Brain microvascular endothelial cell (primary cell): ENCODE measurements at regions not wholly inside any gene's neighbourhood (a gene's known extent, or its start where the extent isn't known, plus 50 kb on each side); places are given as distances from the start of the nearest gene placed in this dataset.

Experiments used
- DNase-seq: peaks from one replicate; pipeline ENCODE4 v3.0.0-alpha.2; 2020
- H3K27ac ChIP-seq: fragments of 250-450 bp; sonication (Bioruptor Pico); 2 replicates; pipeline ENCODE4 v1.5.1; 2020; ENCODE audit warnings: mild to moderate bottlenecking, moderate library complexity
- H3K27me3 ChIP-seq: fragments of 250-450 bp; sonication (Bioruptor Pico); replicated peaks from 2 replicates; pipeline ENCODE4 v1.5.1; 2020; ENCODE audit warnings: mild to moderate bottlenecking
- H3K36me3 ChIP-seq: fragments of 250-450 bp; sonication (Bioruptor Pico); replicated peaks from 2 replicates; pipeline ENCODE4 v1.5.1; 2020; ENCODE audit warnings: mild to moderate bottlenecking
- H3K4me3 ChIP-seq: 2 replicates; pipeline ENCODE4 v1.5.1; 2011; ENCODE audit warnings: low read depth, mild to moderate bottlenecking, control low read depth, low read length, moderate library complexity
- in situ Hi-C: cut with HindIII; loops from 2 replicates; pipeline ENCODE4 v1.10.0; 2017; ENCODE audit warnings: low sequenced_read_pairs, low pct_ligation_motif_present
- TF ChIP-seq, protein P1 (sequence below): IDR thresholded peaks from 2 replicates; pipeline ENCODE4 v1.5.1; 2011; ENCODE audit warnings: low read depth, mild to moderate bottlenecking, moderate library complexity, low read length, control low read depth, inconsistent platforms; ENCODE audit errors: missing control alignments

DNA sequence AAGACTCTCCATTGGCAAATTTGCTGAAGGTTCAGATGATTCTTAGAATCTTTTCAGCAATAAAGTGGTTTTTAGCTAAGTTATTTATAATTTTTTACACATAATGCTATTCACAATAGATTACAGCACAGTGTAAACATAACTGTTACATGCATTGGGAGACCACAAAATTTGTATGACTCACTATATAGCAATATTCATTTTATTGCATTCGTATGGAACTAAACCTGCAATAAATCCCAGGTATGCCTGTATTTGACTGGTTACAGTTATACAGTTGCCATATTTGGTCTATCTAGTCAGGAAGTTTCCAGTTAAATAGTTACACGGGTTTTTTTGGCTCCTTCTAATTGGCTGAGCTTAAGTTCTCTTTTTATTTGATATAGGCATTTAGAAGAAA is 220.8 kb downstream of the MRPS30 start:
- no peak overlapping the region for H3K4me3 ChIP-seq
- no peaks in the 10 kb centered on the region for H3K36me3 ChIP-seq
- TF ChIP-seq, protein P1, sequence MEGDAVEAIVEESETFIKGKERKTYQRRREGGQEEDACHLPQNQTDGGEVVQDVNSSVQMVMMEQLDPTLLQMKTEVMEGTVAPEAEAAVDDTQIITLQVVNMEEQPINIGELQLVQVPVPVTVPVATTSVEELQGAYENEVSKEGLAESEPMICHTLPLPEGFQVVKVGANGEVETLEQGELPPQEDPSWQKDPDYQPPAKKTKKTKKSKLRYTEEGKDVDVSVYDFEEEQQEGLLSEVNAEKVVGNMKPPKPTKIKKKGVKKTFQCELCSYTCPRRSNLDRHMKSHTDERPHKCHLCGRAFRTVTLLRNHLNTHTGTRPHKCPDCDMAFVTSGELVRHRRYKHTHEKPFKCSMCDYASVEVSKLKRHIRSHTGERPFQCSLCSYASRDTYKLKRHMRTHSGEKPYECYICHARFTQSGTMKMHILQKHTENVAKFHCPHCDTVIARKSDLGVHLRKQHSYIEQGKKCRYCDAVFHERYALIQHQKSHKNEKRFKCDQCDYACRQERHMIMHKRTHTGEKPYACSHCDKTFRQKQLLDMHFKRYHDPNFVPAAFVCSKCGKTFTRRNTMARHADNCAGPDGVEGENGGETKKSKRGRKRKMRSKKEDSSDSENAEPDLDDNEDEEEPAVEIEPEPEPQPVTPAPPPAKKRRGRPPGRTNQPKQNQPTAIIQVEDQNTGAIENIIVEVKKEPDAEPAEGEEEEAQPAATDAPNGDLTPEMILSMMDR = no peak
- no peak for DNase-seq
- in situ Hi-C loops = no loop called here
- no peaks in the 10 kb centered on the region for H3K27me3 ChIP-seq
- H3K27ac ChIP-seq = no peak overlapping the region

DNA sequence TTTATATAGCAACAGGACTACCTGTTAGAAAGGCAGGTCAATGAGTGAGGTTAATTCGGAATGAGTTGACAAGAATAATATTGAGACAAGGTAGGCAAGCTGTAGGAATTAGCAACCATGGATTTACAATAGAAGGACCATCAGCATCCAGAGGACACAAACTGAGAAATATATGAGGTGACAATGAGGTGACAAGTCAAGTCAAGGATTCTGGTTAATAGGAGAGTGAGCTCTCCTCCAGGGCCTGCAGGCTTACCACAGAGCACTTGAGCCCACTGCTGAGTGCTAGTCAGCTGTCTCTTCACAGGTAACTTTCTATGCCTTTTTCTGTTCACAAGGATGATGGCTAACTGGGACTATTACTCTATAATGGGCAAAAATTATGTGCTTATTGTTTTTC is 227.2 kb downstream of the MRPS30 start:
- Histone ChIP-seq H3K27ac (no peak overlapping the region), H3K4me3 (no peak overlapping the region), H3K36me3 (no peaks in the 10 kb centered on the region), H3K27me3 (no peaks in the 10 kb centered on the region)
- DNase-seq = no peak
- TF ChIP-seq, protein P1 = no peak
- in situ Hi-C loops = no loop called here

DNA sequence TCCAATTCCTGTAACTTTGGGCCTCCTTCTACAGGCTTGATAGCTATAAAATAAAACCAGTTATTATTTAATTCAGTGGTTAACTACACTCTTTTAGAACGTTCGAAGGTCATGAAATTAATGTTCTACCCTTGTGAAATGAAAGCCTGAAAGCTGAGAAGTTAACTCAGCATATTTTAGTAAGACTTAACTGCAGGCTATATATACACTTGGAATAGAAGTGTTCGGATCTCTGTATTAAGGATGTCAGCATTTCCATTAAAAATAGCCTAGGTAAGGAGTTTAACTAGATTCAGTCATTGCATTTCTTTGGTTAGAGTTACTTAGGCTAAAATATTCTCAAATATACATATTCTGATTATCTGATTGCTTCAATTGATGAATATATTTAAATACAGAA is 229.2 kb downstream of the MRPS30 start:
- in situ Hi-C loops = no loop called here
- Histone ChIP-seq H3K36me3 (no peaks in the 10 kb centered on the region), H3K4me3 (no peak overlapping the region), H3K27me3 (no peaks in the 10 kb centered on the region), H3K27ac (no peak overlapping the region)
- TF ChIP-seq, protein P1 = no peak
- no peak for DNase-seq

DNA sequence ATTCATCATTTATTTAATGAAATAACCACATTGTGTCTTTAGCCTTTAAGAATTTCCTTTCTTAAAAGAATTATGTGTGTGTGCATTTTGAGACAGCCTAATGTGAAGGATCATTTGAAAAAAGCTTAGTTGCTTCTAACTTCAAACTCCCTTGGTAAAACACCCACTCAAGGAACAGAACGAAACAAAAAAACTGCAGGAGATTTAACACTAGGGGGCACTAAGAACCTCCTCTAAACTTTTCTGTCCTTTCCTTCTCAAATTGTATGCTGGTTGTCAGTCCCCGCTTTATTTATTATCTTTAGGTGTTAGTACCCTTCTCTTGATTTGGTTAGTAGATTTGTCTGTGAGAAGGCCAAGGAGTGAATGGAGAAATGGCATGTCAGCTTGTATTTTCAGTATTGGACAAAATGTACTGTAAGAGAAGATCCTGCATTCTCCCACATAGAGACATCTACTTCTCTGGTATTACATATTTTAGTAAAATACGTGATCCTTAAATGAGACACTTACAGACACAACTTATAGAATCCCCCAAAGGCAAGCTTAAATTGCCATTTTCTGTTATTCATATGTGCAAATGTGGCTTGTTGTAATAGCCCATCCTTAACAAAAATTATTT is 229.7 kb downstream of the MRPS30 start:
- H3K27me3 ChIP-seq = no peaks in the 10 kb centered on the region
- H3K27ac ChIP-seq = no peak overlapping the region
- TF ChIP-seq, protein P1 = peak; percentile 37
- H3K36me3 ChIP-seq = no peaks in the 10 kb centered on the region
- no peak overlapping the region for H3K4me3 ChIP-seq
- in situ Hi-C loops = no loop called here
- peak; percentile 1 for DNase-seq

DNA sequence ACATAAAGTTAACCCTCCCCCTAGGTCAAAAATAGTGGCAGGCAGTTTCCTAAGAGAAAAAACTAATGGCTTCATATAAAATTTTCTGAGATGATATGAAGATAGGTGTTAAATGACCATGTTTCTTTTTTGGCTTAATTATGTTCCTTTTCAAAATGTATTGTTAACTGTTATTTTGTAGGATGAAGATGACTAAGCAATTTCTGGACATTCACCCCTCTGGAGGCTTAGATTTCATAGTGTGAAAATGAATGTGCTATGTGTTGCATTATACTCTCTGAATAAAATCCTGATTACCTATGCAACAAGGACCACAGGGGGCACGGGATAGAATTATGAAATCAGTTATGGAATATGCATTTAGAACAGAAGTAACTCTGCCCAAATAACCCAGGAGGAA is 233.5 kb downstream of the MRPS30 start:
- TF ChIP-seq, protein P1 = no peak
- Histone ChIP-seq H3K36me3 (no peaks in the 10 kb centered on the region), H3K4me3 (no peak overlapping the region), H3K27ac (no peak overlapping the region), H3K27me3 (no peaks in the 10 kb centered on the region)
- in situ Hi-C loops = no loop called here
- no peak for DNase-seq

DNA sequence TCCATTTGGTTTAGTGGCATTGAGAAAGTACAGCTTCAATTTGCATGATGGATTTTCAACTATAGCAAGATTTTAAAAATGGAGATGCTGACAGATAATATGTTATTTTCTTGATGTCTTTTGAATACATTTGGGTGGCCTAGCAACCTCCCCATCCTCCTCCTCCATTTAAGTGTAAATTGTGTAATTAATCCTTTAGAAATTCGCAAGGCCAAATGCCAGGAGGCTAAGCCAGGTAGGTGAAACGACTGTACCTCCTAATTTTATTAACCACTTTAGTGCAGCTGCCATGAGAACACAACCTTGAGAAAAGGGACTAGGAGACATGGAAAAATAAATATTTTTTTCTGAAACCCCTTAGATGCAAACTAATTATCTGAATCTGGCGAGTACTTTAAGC is 248.8 kb downstream of the MRPS30 start:
- no peak overlapping the region for H3K4me3 ChIP-seq
- H3K27ac ChIP-seq = no peak overlapping the region
- in situ Hi-C loops = no loop called here

More for the DNA sequence above, 248.8 kb downstream of the MRPS30 start:
- DNase-seq = no peak
- H3K27me3 ChIP-seq = no peaks in the 10 kb centered on the region
- TF ChIP-seq, protein P1 = no peak
- H3K36me3 ChIP-seq = no peaks in the 10 kb centered on the region
